ENCODE measurements at regions not wholly inside any gene's neighbourhood (a gene's known extent, or its start where the extent isn't known, plus 50 kb on each side); places are given as distances from the start of the nearest gene placed in this dataset.

- H3K27ac Mint-ChIP-seq (ENCODE audit: unreplicated experiment): no peak overlapping the region
- H3K36me3 Mint-ChIP-seq (ENCODE audit: insufficient read depth, unreplicated experiment): no peaks in the 10 kb centered on the region
- no peak overlapping the region for H3K4me3 Mint-ChIP-seq (ENCODE audit: low read depth, unreplicated experiment)
- intact Hi-C loops (cut with micrococcal nuclease; ENCODE audit: unreplicated experiment): loop anchor here (10.0 kb wide), 1 partner anchor 80 kb away; no protein-coding TSS in a partner anchor
- BruUV-seq (replicated peaks): no TSS peak
- no peaks in the 10 kb centered on the region for H3K27me3 Mint-ChIP-seq (ENCODE audit: unreplicated experiment)
- TF ChIP-seq CTCF (IDR thresholded peaks at IDR 0.05; ENCODE audit: unreplicated experiment): no peak
- H3K4me1 Mint-ChIP-seq (ENCODE audit: low read depth, unreplicated experiment): peaks cover 9% of the 10 kb centered on the region
- DNase-seq: no peak
- H3K9me3 Mint-ChIP-seq (ENCODE audit: low read depth, unreplicated experiment): no peaks in the 10 kb centered on the region
- CTCF ChIA-PET: no interaction called here
Measured at GRCh38 chr6:14724549-14724948, 521.3 kb upstream of the JARID2 start.

- no peaks in the 10 kb centered on the region for H3K27me3 Mint-ChIP-seq (ENCODE audit: unreplicated experiment)
- H3K9me3 Mint-ChIP-seq (ENCODE audit: low read depth, unreplicated experiment): no peaks in the 10 kb centered on the region
- TF ChIP-seq CTCF (IDR thresholded peaks at IDR 0.05; ENCODE audit: unreplicated experiment): no peak
- no peak overlapping the region for H3K4me3 Mint-ChIP-seq (ENCODE audit: low read depth, unreplicated experiment)
- intact Hi-C loops (cut with micrococcal nuclease; ENCODE audit: unreplicated experiment): loop anchor here (10.0 kb wide), 1 partner anchor 78 kb away; no protein-coding TSS in a partner anchor
- H3K4me1 Mint-ChIP-seq (ENCODE audit: low read depth, unreplicated experiment): peaks cover 5% of the 10 kb centered on the region
- H3K27ac Mint-ChIP-seq (ENCODE audit: unreplicated experiment): no peak overlapping the region
- no TSS peak for BruUV-seq (replicated peaks)
- no peaks in the 10 kb centered on the region for H3K36me3 Mint-ChIP-seq (ENCODE audit: insufficient read depth, unreplicated experiment)
- CTCF ChIA-PET: no interaction called here
- no peak for DNase-seq
Measured at GRCh38 chr6:14726816-14727493, 518.9 kb upstream of the JARID2 start.

- DNase-seq: no peak
- Mint-ChIP-seq H3K4me1 (ENCODE audit: low read depth, unreplicated experiment) (peaks cover 13% of the 10 kb centered on the region), H3K4me3 (ENCODE audit: low read depth, unreplicated experiment) (no peak overlapping the region), H3K27ac (ENCODE audit: unreplicated experiment) (no peak overlapping the region), H3K36me3 (ENCODE audit: insufficient read depth, unreplicated experiment) (peaks cover 4% of the 10 kb centered on the region), H3K27me3 (ENCODE audit: unreplicated experiment) (no peaks in the 10 kb centered on the region), H3K9me3 (ENCODE audit: low read depth, unreplicated experiment) (no peaks in the 10 kb centered on the region)
- no peak for TF ChIP-seq CTCF (IDR thresholded peaks at IDR 0.05; ENCODE audit: unreplicated experiment)
- intact Hi-C loops (cut with micrococcal nuclease; ENCODE audit: unreplicated experiment): loop anchor here (10.0 kb wide), 1 partner anchor 77 kb away; no protein-coding TSS in a partner anchor
- no TSS peak for BruUV-seq (replicated peaks)
- CTCF ChIA-PET: no interaction called here
Measured at GRCh38 chr6:14727494-14728395, 518.1 kb upstream of the JARID2 start.

- no TSS peak for BruUV-seq (replicated peaks)
- Mint-ChIP-seq H3K27me3 (ENCODE audit: unreplicated experiment) (no peaks in the 10 kb centered on the region), H3K9me3 (ENCODE audit: low read depth, unreplicated experiment) (no peaks in the 10 kb centered on the region), H3K4me3 (ENCODE audit: low read depth, unreplicated experiment) (no peak overlapping the region), H3K27ac (ENCODE audit: unreplicated experiment) (no peak overlapping the region), H3K4me1 (ENCODE audit: low read depth, unreplicated experiment) (peaks cover 21% of the 10 kb centered on the region), H3K36me3 (ENCODE audit: insufficient read depth, unreplicated experiment) (peaks cover 11% of the 10 kb centered on the region)
- no peak for TF ChIP-seq CTCF (IDR thresholded peaks at IDR 0.05; ENCODE audit: unreplicated experiment)
- intact Hi-C loops (cut with micrococcal nuclease; ENCODE audit: unreplicated experiment): loop anchor here (10.0 kb wide), 1 partner anchor 76 kb away; no protein-coding TSS in a partner anchor
- DNase-seq: no peak
- CTCF ChIA-PET: no interaction called here
Measured at GRCh38 chr6:14728396-14729024, 517.4 kb upstream of the JARID2 start.
